GM10266 (cell line): ENCODE measurements at regions not wholly inside any gene's neighbourhood (a gene's known extent, or its start where the extent isn't known, plus 50 kb on each side); places are given as distances from the start of the nearest gene placed in this dataset.

Source experiments
- DNase-seq: peaks from one replicate; pipeline ENCODE4 v3.0.0; 2012; ENCODE audit errors: extremely low spot score
- TF ChIP-seq, protein P1 (sequence below): IDR thresholded peaks from 2 replicates; pipeline ENCODE4 v1.5.1; 2012; ENCODE audit warnings: mild to moderate bottlenecking, low read depth; ENCODE audit not compliant: control insufficient read depth, insufficient read depth; ENCODE audit errors: missing control alignments

DNA sequence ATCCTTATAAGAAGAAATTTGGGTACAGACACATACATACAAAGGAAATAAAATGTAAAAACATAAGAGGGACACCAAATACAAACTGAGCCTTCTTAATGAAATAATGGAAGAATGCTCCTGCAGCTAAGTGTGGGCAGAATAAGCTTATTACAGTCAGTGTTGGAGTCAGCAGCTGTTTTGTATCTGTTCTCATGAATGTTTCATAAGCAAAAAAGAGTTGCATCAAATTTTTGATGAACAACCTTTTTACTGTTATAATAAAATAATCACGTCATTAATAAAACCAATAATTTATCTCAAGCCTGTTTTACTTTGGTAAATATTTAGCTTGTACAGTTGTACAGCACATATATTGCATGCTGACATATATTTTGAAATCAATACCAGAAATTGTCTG, 545.6 kb downstream of the LRRC70 start:
- no peak for DNase-seq
- TF ChIP-seq, protein P1, sequence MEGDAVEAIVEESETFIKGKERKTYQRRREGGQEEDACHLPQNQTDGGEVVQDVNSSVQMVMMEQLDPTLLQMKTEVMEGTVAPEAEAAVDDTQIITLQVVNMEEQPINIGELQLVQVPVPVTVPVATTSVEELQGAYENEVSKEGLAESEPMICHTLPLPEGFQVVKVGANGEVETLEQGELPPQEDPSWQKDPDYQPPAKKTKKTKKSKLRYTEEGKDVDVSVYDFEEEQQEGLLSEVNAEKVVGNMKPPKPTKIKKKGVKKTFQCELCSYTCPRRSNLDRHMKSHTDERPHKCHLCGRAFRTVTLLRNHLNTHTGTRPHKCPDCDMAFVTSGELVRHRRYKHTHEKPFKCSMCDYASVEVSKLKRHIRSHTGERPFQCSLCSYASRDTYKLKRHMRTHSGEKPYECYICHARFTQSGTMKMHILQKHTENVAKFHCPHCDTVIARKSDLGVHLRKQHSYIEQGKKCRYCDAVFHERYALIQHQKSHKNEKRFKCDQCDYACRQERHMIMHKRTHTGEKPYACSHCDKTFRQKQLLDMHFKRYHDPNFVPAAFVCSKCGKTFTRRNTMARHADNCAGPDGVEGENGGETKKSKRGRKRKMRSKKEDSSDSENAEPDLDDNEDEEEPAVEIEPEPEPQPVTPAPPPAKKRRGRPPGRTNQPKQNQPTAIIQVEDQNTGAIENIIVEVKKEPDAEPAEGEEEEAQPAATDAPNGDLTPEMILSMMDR: no peak

DNA sequence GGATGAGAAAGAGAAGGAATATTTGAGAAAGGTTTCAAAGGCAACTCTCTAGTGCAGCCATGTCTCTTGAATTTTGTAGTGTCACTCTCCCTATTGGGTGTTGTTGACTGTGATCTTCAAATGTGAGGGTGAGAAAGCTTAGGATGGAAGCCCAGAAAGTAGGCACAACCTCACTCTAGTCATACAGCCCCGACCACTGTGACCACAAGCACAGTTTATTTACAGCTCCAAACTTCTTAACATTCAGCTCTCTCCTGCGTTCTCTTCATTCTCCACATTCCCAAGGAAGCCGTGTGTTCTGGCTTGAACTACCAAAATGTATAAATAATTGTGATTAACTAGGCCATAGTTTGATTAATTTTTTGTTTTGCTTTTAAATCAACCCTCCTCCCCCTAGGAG, 542.9 kb downstream of the LRRC70 start:
- TF ChIP-seq, protein P1: no peak
- DNase-seq: no peak

DNA sequence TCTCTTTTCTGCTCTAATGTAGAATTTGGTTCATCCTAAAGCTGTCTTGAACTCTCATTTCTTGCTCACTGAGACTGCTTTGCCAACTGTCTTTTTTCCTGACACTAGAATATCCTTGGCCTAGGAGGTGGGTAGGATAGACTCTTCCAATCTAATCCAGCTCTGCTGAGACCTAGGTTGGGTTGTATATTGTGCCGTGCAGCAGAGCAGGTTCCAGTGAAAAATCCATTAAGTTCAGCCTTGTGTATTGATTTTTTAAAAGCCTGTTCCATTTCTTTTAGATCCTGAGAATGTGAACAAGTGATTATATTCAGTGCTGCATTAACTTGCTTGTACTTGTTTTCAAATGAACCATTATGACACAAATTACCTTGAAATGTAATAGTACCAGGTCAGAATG, 539.6 kb downstream of the LRRC70 start:
- TF ChIP-seq, protein P1: no peak
- DNase-seq: no peak

DNA sequence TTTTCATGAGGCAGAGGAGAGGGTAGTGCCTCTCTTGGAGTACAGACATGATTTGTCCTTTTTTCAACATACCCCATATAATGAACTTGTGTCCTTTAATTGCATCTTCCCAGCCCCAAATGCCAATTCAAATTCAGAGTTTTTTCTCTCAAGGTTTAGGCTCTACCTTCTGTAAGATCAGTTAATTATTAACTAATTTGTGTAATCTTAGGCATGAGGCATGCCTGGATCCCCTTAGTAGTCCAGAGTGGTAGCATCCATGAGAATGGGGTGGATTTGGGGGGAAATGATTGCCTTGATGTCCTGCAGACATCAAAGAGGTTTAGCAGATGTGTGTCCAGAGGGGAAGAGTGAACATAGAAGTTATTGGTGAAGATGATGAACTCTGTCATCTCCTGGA, 533.3 kb downstream of the LRRC70 start:
- TF ChIP-seq, protein P1: no peak
- DNase-seq: no peak

- TF ChIP-seq, protein P1: no peak
- no peak for DNase-seq
Measured at GRCh38 chr5:63101870-63102269, 523.3 kb downstream of the LRRC70 start.

DNA sequence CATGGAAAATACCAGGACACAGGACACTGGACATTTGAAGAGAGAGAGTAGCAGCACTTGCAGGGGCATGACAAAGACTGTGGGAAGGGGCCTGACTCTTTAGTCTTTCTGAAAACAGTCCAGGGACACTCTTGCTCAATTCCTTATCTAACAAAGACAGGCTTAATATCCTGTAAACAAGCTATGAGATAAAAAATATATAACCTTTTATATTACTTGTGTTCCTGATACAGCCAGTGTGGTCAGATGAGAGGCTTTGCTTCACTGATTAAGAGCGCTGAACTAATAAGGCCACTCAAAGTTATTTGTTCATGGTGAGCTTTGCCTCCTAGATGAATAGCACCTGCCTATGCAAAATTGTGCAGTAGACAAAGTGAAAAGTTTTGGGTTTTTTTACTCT, 518.7 kb downstream of the LRRC70 start:
- no peak for DNase-seq
- TF ChIP-seq, protein P1: no peak

DNA sequence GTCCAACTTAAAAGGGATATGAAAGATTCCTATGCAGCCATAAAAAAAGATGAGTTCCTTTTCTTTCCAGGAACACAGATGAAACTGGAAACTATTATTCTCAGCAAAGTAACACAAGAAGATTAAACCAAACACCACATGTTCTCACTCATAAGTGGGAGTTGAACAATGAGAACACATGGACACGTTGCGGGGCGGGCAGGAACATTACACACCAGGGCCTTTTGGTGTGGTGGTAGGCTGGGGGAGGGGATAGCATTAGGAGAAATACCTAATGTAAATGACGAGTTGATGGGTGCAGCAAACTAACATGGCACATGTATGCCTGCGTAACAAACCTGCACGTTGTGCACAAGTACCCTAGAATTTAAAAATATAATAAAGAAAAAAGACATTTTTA, 516.1 kb downstream of the LRRC70 start:
- DNase-seq: no peak
- TF ChIP-seq, protein P1: no peak
